LNCAP (cell line): ENCODE measurements at regions not wholly inside any gene's neighbourhood (a gene's known extent, or its start where the extent isn't known, plus 50 kb on each side); places are given as distances from the start of the nearest gene placed in this dataset.

ENCODE experiments used
- CTCF ChIP-seq: fragments of 450-650 bp; IDR thresholded peaks from 2 replicates; pipeline ENCODE4 v1.5.1; 2017; ENCODE audit warnings: mild to moderate bottlenecking

DNA sequence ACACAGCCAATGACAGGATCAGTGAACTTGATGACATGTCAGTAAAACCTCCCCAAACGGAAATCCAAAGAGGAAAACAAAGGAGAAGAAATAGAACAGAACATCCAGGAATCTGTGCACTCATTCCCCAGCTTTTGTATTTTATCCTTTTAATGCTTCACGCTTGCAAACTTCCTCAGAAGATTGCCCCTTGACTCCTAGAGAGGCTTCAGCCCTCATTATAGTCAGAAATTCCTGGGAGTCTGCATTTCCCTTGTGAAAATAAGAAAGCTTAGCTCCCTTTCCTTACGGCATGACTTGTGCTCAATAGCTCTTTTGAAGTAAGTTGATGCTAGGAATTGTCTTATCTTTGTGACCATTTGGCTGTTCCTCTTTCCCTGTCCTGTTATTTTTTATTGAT lies 313.6 kb upstream of the OPRM1 start:
- no peak for TF ChIP-seq CTCF

DNA sequence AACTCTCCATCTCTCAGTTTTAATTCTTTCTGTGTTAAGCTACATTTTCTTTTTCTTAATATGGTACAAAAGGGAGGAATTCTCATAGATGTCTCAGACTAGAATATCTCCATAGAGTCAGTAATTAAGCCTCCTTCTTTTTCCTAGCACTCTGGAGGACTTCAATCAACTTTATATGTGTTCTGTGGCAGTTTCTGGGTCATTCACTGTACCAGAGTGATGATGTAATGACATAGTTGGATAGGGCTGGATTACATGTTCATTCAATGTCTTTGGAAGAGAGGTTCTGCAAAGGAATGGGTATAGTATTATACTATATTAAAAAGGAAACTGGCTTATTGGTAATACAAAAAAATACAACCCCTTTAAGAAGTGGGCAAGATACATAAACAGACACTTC lies 318.3 kb upstream of the OPRM1 start:
- no peak for TF ChIP-seq CTCF

GRCh38 chr6:153705429-153705828 lies 333.6 kb upstream of the OPRM1 start:
- TF ChIP-seq CTCF: no peak

GRCh38 chr6:153702671-153703070 lies 336.4 kb upstream of the OPRM1 start:
- no peak for TF ChIP-seq CTCF

DNA sequence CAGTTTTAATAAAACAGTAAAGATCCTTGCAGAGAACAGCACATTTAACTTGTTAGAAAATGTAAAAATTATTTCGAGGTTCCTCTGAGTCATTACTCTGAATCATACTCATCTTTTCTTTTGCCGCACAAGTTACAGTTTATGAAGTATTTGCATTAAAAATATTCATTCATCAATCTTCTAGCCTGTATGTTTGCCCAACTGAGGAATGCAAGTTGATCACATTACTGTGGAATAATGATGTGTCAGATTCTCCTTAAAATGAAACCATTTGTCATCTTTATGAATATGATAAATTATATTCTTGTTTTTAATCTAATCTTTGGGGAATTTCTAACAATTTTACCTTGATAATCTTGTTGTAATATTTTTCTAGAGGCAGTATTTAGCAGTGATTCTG lies 340.4 kb upstream of the OPRM1 start:
- no peak for TF ChIP-seq CTCF

- no peak for TF ChIP-seq CTCF
Measured at GRCh38 chr6:153698001-153698400, 341.0 kb upstream of the OPRM1 start.

DNA sequence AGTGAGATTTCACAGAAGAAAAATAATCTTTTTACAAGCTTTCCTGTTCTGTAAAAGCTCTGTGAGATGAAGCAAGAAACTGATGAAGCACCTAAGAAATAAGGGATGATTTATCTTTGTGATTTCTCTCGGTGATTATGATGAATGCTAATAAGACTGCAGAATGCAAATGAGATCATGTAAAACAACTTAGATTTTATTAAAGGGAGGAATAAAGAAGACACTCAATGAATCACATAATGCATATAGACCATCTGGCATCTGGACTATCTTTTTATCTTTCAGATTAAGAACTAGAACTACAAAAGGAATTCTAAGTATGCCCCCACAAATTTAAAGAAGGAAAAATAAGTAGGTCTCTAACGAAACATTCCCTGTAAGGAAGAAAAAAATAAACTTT lies 361.5 kb upstream of the OPRM1 start:
- no peak for TF ChIP-seq CTCF

DNA sequence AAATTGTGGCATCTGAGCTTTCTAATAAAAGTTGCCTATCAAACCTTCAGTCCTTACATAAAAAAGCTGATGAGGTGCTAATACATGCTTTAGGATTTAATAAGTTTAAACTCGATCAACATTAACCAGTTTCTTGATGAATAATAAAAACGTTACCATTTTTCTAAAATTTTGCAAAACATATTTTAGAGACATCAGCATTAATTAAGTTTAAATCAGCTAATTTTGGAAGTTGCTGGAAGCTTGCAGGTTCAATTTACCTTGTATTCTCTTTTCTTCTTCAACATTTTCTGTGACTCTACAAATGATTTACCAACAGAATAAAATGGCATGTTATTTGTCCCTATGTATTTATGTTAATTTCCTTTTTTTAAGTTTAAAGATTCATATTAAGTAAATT lies 365.3 kb upstream of the OPRM1 start:
- TF ChIP-seq CTCF: no peak
